SH-SY5Y (cell line): ENCODE measurements at regions not wholly inside any gene's neighbourhood (a gene's known extent, or its start where the extent isn't known, plus 50 kb on each side); places are given as distances from the start of the nearest gene placed in this dataset.

ENCODE experiments used
- GATA2 ChIP-seq: IDR thresholded peaks from 2 replicates; pipeline ENCODE4 v1.6.1; 2011; ENCODE audit warnings: mild to moderate bottlenecking, low read depth, low read length
- GATA3 ChIP-seq: IDR thresholded peaks from 2 replicates; pipeline ENCODE4 v1.6.1; 2011; ENCODE audit warnings: low read depth, mild to moderate bottlenecking, low read length, moderate library complexity

- TF ChIP-seq GATA3 (no peak), GATA2 (no peak)
Observed at GRCh38 chr11:134956450-134957210, 544.6 kb upstream of the B3GAT1 start.
